ENCODE measurements at regions not wholly inside any gene's neighbourhood (a gene's known extent, or its start where the extent isn't known, plus 50 kb on each side); places are given as distances from the start of the nearest gene placed in this dataset.
"Not testable (repeated sequence)": the region's sequence is repeated elsewhere in the genome, so short reads cannot be mapped to it uniquely, and the experiment has no call there.

DNA sequence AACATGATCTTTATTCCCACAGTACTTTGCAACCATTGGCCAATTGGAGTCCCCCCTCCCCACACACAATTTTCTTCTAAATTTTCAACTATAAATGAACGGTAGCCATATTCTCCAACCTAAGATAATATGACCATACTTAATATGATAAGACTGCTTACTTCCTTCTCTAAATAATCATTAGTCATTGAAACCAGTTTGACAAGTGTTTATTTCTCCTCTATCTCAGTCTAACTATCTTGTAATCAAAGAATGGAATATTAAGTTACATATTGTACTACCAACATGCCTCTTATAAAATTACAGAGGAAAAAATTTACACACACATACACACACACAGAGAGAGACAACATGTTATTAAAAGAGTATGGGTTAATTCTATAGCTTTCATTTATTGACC, 567.4 kb upstream of the TMPRSS15 start:
- DNase-seq: no peak

DNA sequence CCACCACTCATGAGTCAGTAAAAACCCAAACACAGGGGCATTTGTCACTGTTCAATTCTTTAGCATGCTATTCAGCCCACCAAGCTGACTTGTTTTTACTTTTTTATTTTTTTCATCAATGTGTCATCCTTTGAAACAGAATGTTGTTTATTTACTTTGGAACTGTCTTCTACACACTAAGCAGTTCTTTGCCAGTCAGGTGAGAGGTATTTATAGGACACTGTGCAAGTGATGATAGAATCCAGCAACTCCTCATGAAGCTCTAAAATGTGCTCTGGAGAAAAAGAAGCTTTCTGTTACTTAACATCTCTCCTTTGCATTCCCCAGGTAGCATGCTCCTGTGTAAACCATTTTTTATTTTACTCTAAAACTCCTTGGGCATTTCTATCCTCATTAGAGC, 582.0 kb upstream of the TMPRSS15 start:
- DNase-seq: no peak

DNA sequence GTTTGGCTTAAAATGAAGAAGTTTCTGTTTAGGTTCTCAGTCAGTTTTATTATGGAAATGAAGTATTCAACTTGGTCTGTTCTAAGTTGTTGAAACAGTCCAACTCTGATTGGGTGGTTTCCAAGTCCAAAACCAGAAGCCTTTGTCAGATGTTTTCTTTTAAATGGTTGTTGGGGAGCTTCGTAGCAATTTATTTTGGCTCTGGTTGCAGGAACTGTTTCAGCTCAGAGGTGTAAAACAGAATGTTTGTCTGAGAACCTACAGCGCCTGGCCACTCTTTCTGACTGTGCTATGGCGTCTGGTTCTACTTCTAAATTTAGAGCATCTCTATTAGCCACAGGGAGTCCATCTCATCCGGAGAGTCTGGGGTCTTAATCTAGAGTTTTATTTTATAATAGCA, 582.6 kb upstream of the TMPRSS15 start:
- no peak for DNase-seq

DNA sequence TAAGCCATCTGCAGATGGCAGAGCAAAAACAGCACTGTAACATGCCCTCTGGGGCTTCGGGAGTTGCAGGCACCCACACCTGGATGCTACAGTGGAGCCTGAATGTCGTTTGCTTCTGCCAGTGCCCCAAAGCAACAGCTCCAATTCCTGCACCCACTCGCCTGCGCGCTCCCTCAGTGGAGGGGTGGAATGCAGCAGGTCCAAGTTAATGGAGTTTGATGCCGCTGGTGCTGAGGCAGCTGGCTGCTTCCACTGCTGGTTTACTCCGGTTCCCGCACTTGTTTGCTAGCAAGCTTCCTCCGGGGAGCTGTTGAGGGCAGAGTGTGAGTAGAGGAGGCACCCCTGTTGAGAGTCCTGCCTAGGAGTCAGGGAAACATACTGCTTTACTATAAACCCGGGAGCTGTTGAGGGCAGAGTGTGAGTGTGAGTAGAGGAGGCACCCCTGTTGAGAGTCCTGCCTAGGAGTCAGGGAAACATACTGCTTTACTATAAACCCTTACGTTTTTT, 584.0 kb upstream of the TMPRSS15 start:
- DNase-seq: no peak

DNA sequence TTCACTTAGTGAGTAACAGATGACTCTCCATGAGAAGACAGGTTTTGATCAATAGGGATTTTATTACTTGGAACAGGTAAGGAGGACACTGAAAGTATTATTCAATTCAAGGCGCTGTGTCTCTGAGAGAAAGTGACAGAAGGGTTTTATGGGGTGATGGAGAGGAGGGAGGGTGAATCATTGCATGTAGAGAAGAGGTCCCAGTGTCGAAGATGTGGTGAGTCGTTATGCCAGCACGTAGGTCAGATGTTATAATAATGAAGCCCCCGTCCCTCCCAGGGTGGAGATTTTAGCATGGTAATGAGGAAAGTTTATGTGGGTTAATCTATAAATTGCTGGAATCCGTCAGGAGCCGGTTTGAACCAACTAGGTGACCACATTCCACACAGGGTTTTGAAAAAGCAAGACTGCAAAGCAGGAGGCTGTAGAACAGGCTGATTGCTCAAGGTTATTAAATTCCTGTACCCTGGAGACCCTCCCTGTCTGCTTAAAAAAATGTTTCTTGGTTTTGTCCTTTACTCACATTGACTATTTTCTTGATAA, 586.4 kb upstream of the TMPRSS15 start:
- no peak for DNase-seq

DNA sequence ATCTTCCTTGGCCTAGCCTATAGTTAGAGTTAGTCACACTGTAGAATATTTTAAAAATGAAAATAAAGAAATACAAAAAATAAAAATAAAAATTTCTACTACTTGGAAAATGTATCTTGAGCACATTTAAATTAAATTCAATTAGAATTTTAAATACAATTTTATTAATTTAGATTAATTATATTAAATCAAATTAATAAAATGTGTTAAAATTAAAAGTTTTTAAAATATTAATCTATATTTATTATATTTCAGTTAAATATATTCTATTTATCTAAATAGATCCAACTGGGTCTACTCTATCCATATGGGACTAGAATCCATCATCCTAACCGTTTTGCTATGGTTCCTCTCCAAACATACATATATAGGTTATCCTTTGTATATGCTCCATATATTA, 588.3 kb upstream of the TMPRSS15 start:
- no peak for DNase-seq

DNA sequence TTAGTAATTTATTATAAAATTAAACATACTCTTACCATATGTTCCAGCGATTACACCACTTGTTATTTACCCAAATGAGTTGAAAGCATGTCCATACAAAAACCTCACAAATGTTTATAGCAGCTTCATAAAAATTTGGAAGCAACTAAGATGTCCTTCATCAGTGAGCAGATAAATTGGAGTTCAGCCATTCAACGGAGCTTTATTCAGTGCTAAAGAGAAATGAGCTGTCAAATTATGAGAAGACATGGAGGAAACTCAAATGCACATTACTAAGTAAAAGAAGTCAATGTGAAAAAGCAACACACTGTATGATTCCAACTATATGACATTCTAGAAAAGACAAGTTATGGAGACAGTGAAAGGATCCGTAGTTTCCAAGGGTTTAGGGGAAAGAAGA, 606.7 kb upstream of the TMPRSS15 start:
- DNase-seq: no peak

DNA sequence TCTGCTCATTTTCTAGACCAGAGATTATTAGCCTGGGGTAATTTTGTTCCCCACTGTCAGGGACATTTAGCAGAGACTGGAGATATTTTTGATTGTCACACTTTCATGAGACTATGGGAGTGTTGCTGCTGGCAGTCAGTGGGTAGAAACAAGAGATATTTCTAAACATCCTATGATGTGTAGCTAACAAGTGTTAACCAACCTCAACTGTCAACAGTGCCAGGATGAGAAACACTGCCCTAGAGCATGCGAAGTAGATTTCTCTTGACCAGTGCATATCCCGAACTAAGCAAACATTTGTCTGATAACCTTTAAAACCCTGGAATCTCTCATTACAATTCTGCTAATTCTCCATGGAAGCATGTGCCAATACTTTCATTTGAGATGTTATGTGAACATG, 607.4 kb upstream of the TMPRSS15 start:
- DNase-seq: no peak

DNA sequence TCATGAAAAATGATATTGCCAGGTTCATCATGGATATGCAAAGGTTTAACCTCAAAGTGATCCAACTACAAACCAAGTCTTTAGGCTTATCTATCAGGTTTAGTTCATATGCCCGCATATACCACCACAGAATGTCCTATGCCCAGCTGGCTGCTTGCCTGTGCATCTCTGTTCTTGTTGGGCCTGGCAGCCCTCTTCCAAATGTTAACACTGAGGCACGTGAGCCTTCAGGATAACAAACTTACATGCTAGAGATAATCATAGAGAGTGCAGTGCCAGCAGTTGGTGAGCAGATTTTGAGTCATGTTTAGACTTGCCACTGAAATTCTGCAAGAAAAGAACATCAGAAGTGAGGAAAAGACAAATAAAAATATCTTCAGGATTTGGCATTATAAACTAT, 607.9 kb upstream of the TMPRSS15 start:
- DNase-seq: no peak

DNA sequence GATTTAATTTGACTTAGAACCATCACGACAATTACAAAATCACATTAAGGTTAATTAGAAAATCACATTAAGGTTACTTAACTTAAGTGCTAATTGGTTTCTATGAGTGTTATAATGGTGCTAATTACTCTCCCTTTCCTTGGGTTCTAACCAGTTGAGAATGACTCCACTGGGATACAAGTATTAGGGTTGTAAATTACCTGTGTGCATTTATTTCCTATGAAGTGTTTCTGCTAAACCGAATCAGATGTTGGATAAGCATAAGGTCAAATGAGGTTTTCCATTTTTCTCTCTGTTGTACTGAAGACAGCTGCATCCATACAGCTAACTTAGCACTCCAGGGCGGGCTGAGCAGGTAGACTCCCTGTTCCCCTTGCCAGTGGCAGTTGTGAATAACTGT, 610.3 kb upstream of the TMPRSS15 start:
- no peak for DNase-seq

DNA sequence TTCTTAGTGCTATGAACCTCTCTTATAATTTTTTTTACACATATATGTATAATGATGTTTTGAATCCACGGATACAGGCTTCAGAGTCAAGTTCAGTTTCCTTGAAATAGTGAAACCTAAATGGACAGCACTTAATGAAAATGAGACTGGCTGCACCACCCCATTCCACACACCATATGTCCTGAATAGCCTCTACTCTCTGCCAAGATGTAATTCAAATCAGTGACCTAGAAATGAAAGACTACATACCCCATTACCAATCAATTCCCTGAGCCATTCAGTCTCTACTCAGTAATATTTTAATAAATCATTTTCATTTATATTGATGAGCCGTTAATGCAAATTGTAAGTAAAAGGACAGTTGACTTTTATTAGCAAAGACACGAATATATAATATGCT, 614.9 kb upstream of the TMPRSS15 start:
- no peak for DNase-seq

DNA sequence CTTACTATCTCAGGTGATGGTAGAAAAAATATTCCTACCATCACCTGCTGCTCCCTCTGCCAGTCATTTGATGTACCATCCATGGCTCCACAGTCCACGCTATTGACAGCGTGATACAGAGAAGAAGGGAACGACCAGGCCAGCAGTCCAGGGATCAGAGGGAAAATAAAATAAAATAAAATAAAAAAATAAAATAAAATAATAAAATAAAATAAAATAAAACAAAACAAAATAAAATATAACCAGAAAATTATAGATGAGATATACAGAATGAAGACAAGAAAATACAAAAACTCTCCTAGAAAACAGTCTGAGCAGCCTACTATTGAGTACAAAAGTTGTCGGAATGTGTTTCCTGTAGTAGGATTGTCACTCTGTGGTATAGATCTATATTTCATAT, 619.4 kb upstream of the TMPRSS15 start:
- DNase-seq: no peak

DNA sequence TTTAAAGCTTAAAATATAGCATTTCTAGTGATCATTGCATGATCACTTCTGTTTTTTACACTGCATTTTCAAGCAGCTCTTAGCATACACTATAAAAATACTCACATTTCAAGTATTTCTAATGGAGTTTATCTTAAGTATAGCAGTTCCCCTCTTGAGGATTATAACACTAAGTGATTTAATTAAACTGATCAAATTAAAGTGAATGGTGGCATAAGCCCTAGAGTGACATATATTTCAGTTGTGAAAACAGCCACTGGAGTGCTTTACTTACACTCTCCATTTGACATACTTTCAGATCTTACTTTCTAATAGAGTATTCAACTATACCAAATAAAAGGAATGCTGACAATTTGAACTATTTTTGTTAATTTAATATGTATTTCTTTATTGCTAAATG, 623.3 kb upstream of the TMPRSS15 start:
- DNase-seq: no peak

DNA sequence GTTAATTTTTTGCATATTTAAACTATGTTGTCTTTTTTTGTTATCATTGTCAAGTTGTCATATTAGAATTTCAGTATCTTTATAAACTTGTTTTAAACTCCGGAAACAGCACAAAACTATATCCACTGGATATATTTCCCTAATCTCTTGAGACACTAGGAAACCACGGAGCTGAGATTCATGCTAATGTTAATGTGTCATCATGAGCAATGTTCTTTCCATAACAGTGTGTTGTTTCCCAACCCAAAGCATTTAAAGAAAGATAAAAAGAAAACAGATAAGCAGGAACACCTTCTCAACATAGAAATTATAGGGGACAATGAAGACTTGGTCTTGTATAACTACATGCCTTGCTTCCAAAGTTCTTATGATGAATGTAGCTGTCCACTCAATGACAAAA, 626.2 kb upstream of the TMPRSS15 start:
- DNase-seq: no peak

DNA sequence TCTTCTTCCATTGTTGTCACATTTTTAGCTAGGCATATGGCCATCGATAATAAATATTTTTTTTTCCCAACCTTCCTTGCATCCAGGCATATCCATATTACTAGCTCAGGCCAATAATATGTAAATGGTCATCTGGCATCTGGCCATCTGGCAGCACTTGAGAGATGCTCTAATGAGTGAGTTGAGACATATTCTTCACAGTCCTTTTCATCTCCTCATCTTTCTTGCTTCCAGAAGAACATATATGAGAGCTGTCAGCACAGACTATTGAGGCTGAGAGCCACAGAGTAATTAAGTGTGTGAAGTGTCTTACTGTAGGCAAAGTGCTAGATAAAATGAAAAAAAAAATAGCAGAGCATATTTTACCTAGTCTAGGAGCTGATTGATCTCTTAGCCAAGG, 628.4 kb upstream of the TMPRSS15 start:
- no peak for DNase-seq

DNA sequence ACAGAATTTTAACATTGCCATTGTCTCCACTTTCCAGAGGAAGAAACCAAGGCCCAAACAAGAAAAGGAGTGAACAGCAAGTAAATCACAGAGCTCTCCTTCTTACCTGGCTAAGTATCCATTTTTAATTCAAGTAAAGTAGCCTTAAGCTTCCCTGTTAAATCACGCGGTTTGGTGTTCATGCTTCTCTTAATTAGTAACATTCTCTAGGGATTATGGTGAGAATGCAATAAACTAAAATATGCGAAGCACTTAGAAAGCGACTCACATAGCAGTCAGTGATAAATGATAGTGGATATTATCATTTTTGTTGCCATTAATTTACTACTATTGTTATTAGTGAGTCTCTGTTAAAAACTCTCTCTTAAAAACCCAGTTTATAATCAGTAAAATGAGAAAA, 630.5 kb upstream of the TMPRSS15 start:
- DNase-seq: no peak

DNA sequence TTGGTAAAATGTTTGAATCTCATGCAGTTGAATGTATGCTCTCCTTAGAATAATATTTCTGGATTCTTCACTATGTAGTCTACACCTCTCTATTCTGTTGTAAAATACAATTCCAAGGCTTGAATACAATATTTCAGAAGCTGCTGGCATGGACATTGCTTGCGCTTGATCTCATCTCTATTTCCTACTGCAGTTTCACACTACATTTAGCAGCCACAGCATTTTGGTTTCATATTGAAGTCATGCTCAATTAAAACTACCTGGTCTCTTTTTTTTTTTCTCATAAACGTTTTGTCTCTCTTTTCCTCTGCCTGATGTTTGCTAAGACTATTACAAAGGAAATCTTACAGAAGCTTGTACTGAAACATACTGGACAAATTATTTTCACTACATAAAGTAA, 631.0 kb upstream of the TMPRSS15 start:
- DNase-seq: no peak

DNA sequence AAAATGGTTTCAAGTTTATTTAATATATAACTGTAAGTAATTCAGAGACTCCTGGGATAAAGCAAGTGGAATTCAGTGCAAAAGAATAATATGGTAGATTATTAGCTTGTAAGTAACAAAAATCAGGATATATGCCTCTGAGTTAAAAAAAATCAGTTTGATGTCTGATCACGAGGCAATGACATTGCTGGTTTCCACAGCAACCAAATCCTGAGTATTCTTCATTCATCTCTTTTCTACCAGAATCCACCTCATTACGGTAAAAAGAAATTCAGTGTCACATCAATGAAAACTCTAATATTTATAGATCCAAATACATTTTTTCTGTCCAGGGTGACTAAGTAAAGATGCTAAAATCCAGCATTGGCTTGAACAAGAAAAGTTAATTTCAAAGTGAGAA, 642.3 kb upstream of the TMPRSS15 start:
- no peak for DNase-seq

DNA sequence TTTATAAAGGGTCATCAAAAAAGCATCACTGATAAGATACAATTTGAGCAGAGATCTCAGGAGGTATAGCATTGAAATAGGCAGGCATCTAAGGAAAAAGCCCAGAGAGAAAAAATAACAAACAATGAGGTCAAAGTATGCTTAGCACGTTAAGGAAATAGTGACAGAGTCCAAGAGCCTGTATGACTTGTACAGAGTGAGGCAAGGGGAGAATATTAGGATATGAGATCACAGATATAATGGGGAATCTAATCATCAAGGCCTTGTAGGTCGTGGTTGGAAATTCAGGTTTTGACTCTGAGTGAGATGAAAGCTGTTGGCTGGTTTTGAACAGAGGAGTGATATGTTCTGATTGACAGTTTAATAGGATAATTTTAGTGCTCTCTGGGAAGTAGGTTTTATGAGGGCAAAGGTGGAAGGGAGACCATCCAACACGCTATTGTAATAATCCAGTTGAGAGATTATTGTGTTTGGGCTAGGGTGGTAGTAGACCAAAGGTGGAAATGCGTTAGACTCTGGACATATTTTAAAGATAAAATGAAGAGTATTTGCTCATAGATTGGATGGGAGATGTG, 644.6 kb upstream of the TMPRSS15 start:
- no peak for DNase-seq

DNA sequence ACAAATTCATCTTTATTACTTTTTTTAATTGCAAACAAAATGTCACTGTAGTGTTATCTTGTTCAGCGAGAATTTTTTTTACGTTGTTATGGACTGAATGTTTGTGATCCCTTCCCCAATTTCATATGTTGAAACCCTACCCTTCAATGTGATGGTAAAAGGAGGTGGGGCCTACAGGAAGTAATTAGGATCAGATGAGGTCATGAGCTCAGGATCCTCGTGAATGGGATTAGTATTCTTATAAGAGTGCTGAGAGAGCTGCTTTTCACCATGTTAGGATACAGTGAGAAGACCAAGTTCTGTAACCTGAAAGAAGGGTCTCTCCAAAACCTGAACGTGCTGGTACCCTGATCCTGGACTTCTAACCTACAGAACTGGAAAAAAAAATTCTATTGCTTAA, 646.0 kb upstream of the TMPRSS15 start:
- no peak for DNase-seq

DNA sequence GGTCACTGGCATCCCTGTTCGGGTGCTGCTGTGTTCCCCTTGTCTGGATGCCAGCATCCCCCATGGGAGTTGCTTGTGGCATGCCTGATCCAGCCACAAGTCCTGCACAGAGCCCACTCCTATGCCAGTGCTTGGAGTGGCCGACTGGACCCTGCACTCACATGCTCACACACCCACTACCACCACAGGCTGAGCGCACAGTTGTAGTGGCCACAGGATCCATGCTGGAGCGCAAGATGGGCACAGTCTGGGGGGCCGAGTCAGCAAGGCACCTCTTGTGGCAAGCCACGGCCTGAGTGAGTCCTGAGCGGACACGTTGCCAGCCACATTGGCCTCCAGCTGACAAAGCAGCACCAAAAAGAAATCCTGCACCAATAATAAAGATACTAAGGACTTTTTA, 661.6 kb upstream of the TMPRSS15 start:
- no peak for DNase-seq

DNA sequence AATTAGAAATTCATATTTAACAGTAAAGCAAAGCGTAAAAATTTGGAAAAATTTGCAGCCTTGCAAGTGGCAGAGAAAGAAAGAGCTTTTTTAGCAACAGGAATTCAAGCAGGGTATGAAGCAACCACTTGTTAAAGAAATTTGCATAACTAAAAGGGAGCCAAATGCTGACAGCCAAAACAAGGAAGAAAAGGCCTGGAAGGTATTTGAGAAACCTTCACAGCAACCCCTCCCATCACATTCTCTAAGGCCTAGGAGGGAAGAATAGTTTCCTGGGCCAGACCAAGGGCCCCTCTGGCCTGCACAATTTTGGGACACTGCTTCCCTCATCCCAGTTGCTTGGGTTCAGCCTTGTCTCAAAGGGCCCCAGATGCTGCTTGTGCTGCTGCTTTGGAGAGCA, 672.4 kb upstream of the TMPRSS15 start:
- no peak for DNase-seq

DNA sequence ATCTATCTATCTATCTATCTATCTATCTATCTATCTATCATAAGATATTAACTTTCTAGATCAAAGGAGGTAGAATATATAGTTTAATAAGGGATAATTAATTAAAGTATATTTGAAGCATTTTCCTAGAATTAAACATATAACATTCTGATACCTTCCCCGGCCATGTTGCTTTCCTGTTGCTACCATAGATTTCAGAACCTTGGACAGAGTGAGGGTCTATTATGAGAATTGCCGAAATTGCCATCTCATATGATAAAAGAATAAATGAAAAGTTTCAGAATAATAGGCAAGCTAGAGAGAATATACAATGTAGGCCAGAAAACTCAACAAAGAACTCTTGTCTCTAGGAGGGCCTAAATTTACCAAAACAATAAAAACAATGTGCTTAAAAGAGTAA, 706.1 kb upstream of the TMPRSS15 start:
- no peak for DNase-seq

DNA sequence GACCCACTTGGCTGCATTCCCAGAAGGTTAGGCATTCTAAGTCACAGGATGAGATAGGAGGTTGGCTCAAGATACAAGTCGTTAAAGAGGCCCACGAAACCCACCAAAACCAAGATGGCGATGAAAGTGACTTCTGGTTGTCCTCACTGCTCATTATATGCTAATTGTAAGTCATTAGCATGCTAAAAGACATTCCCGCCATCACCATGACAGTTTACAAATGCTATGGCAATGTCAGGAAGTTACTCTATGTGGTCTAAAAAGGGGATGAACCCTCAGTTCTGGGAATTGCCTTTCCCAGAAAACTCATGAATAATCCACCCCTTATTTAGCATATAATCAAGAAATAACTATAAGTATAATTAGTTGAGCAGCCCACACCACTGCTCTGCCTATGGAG, 715.7 kb upstream of the TMPRSS15 start:
- not testable (repeated sequence) for DNase-seq

DNA sequence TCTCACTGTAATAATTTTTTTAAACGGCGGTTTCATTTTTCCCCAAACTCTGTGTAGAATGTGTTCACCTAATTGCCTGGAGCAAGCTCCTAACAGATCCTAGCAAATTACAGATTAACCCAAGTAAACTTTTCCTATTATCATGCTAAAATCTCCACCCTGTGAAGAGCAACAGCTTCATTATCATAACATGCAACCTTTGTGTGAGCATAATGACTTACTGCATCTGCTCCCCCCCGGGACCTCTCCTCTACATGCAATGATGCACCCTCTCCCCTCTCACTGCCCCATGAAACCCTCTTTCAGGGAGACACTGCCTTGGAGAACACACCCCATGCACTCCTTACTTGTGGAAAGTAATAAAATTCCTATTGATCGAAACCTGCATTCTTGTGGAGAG, 717.0 kb upstream of the TMPRSS15 start:
- no peak for DNase-seq

DNA sequence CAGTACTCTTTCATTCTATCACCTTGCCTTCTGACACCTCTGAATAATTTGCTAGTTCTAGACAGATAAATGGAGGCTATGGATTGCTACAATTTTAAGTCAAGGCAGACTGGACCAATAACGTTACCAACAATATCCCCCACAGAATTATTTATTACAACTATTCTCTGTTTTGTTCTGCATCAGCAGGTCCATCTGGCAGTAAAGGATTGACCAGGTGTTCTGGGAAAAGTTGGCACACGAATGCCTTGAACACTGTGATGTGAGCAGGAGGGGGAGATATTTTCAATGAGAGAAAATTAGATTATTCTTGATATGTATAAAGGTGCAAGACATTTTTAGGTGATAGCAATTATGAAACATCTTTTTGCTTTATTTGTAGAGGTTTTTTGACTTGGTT, 718.8 kb upstream of the TMPRSS15 start:
- no peak for DNase-seq
